ENCODE measurements at regions not wholly inside any gene's neighbourhood (a gene's known extent, or its start where the extent isn't known, plus 50 kb on each side); places are given as distances from the start of the nearest gene placed in this dataset.

GRCh38 chrX:46447384-46447783 lies 97.8 kb downstream of the ZNF674 start:
- peak; percentile 56 for DNase-seq

- DNase-seq = peak; percentile 83
Measured at GRCh38 chrX:46446727-46447378, 98.4 kb downstream of the ZNF674 start.

DNA sequence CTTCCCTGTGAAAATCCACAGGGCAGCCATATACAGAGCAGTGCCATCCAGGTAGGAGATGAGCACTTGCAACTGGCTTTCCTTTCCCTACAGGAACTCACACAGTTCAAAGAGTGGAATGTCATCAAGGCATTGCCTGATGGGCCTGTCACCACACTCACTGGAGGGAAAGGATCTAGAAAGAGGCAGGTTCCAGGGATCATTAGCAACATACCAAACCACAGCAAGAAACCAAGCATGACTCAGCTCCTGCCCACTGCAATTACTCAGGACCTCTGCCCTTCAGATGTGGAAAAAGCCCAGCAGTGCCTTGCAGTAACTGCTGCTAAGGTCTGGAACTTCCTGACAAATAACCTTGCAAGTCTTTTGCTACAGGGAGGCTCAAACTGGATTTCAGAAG lies 101.2 kb downstream of the ZNF674 start:
- DNase-seq = peak; percentile 87

- no peak for DNase-seq
Measured at GRCh38 chrX:46436744-46437143, 108.5 kb downstream of the ZNF674 start.

- no peak for DNase-seq
Measured at GRCh38 chrX:46433892-46434291, 111.3 kb downstream of the ZNF674 start.

- DNase-seq = peak; percentile 84
Measured at GRCh38 chrX:46408553-46409407, 136.4 kb downstream of the ZNF674 start.

DNA sequence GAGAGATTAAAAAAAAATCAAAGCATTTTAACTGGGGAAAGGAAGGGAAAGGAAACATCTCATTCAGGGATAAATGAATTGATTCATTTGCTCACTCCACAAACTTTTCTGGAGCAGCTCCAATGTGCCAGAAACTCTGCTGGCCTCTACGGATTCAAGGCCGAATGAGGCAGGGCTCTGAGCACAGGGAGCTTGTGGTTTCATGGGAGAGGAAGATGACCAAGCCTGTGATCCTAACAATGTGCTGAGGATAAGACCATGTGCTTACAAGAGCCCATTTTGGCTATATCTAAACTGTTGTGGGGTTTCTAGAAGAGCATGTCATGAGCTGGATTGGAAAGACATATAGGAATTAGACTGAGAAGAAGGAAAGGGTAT lies 137.5 kb downstream of the ZNF674 start:
- DNase-seq = peak; percentile 39

GRCh38 chrX:46407036-46407752 lies 138.0 kb downstream of the ZNF674 start:
- DNase-seq = peak; percentile 55

DNA sequence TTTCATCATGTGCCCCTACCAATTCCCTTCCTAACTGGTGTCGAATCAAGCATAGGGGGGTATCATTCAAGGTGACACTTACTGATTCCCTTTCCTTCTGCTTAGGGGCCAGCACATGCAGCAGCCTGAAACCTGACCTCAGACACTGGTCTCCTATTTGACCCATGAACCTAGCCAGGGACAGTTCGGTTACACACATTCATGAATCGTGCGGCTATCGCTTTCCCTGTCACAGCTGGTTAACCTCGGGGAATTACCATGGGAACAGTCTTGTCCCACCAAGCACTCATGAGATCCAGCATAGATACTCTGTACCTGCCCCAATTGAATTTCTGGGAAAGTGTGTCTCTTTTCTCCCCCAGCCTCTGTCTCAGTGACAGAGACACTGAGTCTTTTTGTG lies 140.4 kb downstream of the ZNF674 start:
- no peak for DNase-seq

DNA sequence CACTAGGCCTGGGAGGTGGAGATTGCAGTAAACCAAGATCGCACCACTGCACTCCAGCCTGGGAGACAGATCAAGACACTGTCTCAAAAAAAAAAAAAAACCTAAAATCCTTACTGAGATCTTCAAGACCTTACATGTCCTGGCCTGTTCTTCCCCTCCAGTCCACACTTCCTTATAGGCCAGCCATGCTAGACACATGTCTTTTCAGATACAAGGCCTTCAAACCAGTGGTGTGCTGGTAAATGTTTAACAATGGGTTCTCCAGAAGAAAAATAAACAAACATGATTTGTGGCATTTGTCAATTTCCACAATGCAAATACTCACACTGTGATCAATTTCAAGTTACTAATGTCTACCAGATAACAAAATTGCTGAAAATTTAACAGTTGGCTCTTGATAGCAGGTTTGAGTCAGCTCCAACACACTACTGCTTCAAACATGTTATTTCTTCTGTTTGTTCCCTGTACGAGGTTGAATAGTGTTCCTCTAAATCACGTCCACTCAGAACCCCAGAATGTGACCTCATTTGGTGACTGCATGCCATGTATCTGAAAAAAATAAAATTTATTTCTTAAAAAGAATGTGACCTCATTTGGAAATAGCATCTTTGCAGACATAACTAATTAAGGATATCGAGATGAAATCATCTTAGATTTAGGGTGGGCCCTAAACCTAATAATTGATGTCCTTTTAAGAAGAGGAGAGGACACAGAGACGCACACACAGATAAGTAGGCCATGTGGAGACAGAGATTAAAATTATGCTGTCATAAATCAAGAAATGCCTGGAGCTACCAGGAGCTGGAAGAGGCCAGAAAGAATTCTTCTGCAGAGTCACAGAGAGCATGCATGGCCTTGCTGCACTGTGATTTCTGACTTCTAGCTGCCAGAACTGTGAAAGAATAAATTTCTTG lies 144.4 kb downstream of the ZNF674 start:
- DNase-seq = no peak

GRCh38 chrX:46398874-46399273 lies 146.3 kb downstream of the ZNF674 start:
- no peak for DNase-seq

GRCh38 chrX:46398126-46398525 lies 147.1 kb downstream of the ZNF674 start:
- DNase-seq = no peak

DNA sequence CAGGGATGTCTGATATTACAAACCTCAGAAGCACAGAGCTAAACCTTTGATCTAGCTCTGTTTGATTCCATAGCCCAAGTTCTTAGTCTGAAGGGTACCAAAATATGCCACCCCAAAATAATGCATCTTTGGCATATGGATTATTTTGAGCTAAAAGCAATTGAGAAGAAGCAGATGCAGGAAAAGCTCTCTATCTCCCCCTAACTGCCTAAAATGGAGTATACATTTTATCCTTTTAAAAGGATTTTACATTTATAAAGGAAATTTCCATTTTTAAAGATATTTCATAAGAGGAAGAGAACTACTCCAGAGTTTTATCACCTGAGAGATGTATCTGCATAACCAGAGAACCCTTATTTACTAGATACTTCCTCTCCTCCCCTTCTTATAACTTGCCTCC lies 158.7 kb downstream of the ZNF674 start:
- DNase-seq = peak; percentile 6

DNA sequence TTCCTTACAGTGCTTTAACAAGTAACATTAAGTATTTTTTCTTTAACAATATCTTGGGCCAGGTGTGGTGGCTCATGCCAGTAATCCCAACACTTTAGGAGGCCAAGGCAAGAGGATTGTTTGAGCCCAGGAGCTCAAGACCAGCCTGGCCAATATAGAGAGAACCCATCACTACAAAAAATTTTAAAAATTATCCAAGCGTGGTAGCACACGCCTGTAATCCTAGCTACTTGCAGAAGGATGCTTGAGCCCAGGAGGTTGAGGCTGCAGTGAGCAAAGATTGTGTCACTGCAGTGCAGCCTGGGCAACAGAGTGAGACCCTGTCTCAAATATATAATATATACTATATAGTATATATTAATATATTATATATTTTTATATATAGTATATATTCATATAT lies 162.2 kb downstream of the ZNF674 start:
- no peak for DNase-seq

DNA sequence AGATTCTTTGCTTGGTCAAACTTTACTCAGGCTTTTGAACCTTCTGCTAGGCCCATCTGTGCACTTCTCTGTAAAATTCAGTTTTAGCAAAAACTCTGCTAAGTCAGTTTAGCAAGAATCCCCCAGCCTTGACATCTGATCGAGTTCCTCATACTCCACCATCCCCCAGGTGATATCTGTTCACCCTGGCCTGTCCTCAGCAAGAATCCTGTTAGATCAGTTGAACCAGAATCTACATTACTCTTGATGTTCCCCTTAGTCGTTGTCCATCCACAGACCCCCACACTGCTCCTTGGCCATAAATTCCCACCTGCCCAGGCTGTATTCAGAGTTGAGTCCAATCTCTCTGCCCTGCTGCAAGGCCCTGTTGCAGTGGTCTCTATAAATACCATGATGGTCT lies 162.6 kb downstream of the ZNF674 start:
- DNase-seq = no peak

DNA sequence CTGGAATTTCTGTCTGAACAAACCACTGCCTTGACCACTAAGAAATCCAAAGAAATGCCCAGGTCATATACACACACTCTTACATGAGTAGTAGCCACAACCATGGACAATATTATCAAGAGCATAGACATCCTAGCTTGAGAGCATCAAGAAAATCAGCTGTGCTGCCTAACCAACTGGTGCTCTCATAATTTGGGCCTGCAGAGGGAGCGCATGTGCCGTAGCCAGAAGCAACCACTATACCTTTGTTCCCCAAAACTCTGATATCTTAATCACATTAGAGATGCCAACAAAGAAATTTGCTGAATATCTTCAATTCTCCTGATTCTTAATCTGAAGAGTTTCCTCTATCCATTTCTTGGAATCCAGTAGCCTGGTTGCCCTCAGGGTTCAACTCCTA lies 163.6 kb downstream of the ZNF674 start:
- peak; percentile 67 for DNase-seq

GRCh38 chrX:46380148-46380752 lies 165.0 kb downstream of the ZNF674 start:
- peak; percentile 28 for DNase-seq

GRCh38 chrX:46376246-46376885 lies 168.9 kb downstream of the ZNF674 start:
- peak; percentile 83 for DNase-seq

GRCh38 chrX:46375831-46376230 lies 169.4 kb downstream of the ZNF674 start:
- DNase-seq = no peak

- no peak for DNase-seq
Measured at GRCh38 chrX:46374371-46374770, 170.8 kb downstream of the ZNF674 start.

GRCh38 chrX:46367491-46367890 lies 177.7 kb downstream of the ZNF674 start:
- no peak for DNase-seq

All from dermis blood vessel endothelial cell (primary cell).